Tibial nerve (tissue), 4 donors: ENCODE measurements at regions not wholly inside any gene's neighbourhood (a gene's known extent, or its start where the extent isn't known, plus 50 kb on each side); places are given as distances from the start of the nearest gene placed in this dataset.

Experiments
- DNase-seq, 2 donors: peaks; one replicate each; pipeline ENCODE4 v3.0.0-alpha.2; 2019; ENCODE audit warnings: low spot score in 2 of 2
- H3K27ac ChIP-seq, 4 donors: fragments of 200-600 bp; sonication (generic) in 3 of 4; one replicate each; pipeline ENCODE4 v1.5.1; 2017 to 2019; ENCODE audit warnings: mild to moderate bottlenecking in 1 of 4
- H3K27me3 ChIP-seq, 2 donors: fragments of 200-600 bp; sonication (generic) in 1 of 2; one replicate each; pipeline versions ENCODE4 v1.5.1 to v1.6.0; 2017 to 2019
- H3K36me3 ChIP-seq, 3 donors: fragments of 200-600 bp; sonication (generic); one replicate each; pipeline ENCODE4 v1.5.1; 2018 to 2019
- H3K4me1 ChIP-seq, 4 donors: fragments of 200-600 bp; sonication (generic) in 3 of 4; one replicate each; pipeline ENCODE4 v1.5.1; 2017 to 2019
- H3K4me3 ChIP-seq, 4 donors: fragments of 200-600 bp; sonication (generic) in 3 of 4; one replicate each; pipeline ENCODE4 v1.5.1; 2017 to 2019; ENCODE audit warnings: mild to moderate bottlenecking in 1 of 4, moderate library complexity in 1 of 4
- H3K9me3 ChIP-seq, 4 donors: fragments of 200-600 bp; sonication (generic) in 3 of 4; one replicate each; pipeline ENCODE4 v1.5.1; 2017 to 2019
- EP300 ChIP-seq, 2 donors: sonication (generic); formaldehyde crosslinking; IDR thresholded peaks; one replicate each; pipeline ENCODE4 v1.6.1; 2017; ENCODE audit warnings: antibody characterized with exemption in 2 of 2, mild to moderate bottlenecking in 1 of 2
- POLR2A ChIP-seq, 2 donors: fragments of 450-650 bp; IDR thresholded peaks; one replicate each; pipeline ENCODE4 v1.6.1; 2017; ENCODE audit warnings: antibody characterized with exemption in 2 of 2, mild to moderate bottlenecking in 2 of 2, moderate library complexity in 2 of 2
- WGBS, 2 donors: methylation state at CpG; one replicate each; pipeline ENCODE4 v1.1.5; 2018; 5-methylcytosine and 5-hydroxymethylcytosine counted together
- TF ChIP-seq, protein P1 (sequence below), 5 experiments: fragments of 200-600 bp in 3 of 5; fragments of 450-650 bp in 2 of 5; sonication (generic) in 3 of 5; IDR thresholded peaks; one replicate each; pipeline ENCODE4 v1.5.1; 2016 to 2019; ENCODE audit warnings: antibody characterized with exemption in 5 of 5, mild to moderate bottlenecking in 3 of 5, moderate library complexity in 2 of 5

DNA sequence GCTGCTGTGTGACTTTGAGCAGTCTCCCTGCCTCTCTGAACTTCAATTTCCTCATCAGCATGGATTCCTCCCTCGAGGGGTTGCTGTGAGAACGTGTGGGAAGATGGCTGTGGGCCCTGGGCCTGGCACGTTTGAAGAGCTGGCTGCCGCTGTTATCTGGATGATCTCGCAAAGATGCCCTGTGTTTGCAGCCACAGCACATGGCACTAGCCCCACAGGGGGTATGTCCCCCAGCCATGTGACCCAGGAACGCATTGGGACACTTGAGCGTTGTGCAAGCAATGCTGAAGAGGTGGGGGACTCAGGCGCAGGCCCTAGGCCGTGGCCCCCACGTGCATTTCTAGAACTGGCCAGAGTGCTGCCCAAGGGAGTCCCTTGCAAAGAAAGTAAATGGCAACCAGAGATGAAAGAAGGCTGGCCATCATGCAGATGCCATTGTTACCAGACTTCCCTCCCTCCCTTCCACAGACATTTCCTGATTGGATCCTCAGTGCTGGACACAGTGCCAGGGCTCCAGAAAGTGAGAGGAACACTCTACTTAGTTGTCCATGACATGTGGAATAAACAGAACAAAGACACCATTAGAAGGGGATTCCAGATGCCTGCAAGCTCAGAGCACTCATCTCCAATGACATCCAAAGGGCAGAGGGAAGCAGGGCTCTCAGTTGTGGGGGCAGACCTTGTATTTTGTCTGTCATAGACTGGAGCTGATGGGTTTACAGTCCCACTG lies 65.1 kb upstream of the NEURL1B start:
- Histone ChIP-seq H3K36me3 (no peaks in the 10 kb centered on the region), H3K4me3 (no peak overlapping the region), H3K4me1 (peaks cover 0 to 10% (median 0%) of the 10 kb centered on the region in 4 donors), H3K27ac (no peak overlapping the region), H3K27me3 (no peaks in the 10 kb centered on the region), H3K9me3 (no peaks in the 10 kb centered on the region)
- 66 to 73% methylated on average over 10 of the region's 10 CpGs for WGBS, 2 donors
- DNase-seq, result no peak
- TF ChIP-seq, protein P1, sequence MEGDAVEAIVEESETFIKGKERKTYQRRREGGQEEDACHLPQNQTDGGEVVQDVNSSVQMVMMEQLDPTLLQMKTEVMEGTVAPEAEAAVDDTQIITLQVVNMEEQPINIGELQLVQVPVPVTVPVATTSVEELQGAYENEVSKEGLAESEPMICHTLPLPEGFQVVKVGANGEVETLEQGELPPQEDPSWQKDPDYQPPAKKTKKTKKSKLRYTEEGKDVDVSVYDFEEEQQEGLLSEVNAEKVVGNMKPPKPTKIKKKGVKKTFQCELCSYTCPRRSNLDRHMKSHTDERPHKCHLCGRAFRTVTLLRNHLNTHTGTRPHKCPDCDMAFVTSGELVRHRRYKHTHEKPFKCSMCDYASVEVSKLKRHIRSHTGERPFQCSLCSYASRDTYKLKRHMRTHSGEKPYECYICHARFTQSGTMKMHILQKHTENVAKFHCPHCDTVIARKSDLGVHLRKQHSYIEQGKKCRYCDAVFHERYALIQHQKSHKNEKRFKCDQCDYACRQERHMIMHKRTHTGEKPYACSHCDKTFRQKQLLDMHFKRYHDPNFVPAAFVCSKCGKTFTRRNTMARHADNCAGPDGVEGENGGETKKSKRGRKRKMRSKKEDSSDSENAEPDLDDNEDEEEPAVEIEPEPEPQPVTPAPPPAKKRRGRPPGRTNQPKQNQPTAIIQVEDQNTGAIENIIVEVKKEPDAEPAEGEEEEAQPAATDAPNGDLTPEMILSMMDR (IDR thresholded peaks at IDR 0.05), result no peak

DNA sequence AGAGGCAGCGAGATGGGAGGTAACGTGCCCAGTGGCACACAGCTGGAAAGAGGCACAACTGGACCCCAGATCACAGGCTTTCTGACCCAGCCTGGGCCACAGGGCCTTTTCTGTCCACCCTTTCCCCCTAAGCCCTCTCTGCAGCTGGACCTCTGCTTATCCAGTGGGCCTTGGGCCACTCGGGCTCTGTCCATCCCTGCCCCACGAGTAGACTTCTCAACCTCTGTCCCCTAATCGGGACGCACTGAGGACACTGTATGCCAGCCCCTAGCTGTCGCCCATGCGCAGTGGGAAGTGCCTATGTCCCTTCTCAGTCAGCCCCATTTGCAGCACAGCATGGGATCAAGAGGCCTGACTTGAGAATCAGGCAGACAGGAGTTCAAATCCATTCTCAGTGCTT lies 65.6 kb upstream of the NEURL1B start:
- DNase-seq, result no peak
- Histone ChIP-seq H3K4me1 (peaks cover 0 to 10% (median 0%) of the 10 kb centered on the region in 4 donors), H3K27me3 (no peaks in the 10 kb centered on the region), H3K36me3 (no peaks in the 10 kb centered on the region), H3K27ac (peak overlapping the region in 1 of 4 donors; percentile 41), H3K9me3 (no peaks in the 10 kb centered on the region), H3K4me3 (no peak overlapping the region)
- WGBS, 2 donors, result 77 to 80% methylated on average over 7 to 8 of the region's 8 CpGs
- TF ChIP-seq POLR2A (IDR thresholded peaks at IDR 0.05), result no peak
- TF ChIP-seq EP300 (IDR thresholded peaks at IDR 0.05), result no peak
- TF ChIP-seq, protein P1 (IDR thresholded peaks at IDR 0.05), result no peak

DNA sequence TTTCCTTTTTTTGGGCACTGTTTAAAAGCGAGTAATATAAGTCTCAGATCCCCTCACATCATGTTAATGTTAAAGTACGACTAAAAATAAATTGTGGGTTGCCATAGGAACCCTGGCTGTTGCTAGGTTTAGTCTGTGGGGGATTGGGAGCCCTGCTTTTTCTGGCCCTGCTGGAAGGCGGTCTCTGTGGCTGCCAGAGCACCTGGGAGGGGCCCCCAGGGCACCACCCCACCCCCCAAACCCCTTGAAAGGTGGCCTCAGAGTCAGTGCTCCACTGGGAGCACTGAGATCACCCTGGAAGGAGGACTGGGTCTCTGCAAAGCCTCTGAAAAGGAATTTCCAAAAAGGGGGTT lies 66.2 kb upstream of the NEURL1B start:
- no peak for DNase-seq
- Histone ChIP-seq H3K27me3 (no peaks in the 10 kb centered on the region), H3K9me3 (no peaks in the 10 kb centered on the region), H3K36me3 (no peaks in the 10 kb centered on the region), H3K27ac (peak overlapping the region in 2 of 4 donors; percentile 40 to 41), H3K4me1 (peaks cover 0 to 10% (median 0%) of the 10 kb centered on the region in 4 donors), H3K4me3 (no peak overlapping the region)
- TF ChIP-seq, protein P1 (IDR thresholded peaks at IDR 0.05), result no peak
- TF ChIP-seq POLR2A (IDR thresholded peaks at IDR 0.05) (no peak), EP300 (IDR thresholded peaks at IDR 0.05) (no peak)
- 36 to 43% methylated on average over 3 of the region's 3 CpGs for WGBS, 2 donors

DNA sequence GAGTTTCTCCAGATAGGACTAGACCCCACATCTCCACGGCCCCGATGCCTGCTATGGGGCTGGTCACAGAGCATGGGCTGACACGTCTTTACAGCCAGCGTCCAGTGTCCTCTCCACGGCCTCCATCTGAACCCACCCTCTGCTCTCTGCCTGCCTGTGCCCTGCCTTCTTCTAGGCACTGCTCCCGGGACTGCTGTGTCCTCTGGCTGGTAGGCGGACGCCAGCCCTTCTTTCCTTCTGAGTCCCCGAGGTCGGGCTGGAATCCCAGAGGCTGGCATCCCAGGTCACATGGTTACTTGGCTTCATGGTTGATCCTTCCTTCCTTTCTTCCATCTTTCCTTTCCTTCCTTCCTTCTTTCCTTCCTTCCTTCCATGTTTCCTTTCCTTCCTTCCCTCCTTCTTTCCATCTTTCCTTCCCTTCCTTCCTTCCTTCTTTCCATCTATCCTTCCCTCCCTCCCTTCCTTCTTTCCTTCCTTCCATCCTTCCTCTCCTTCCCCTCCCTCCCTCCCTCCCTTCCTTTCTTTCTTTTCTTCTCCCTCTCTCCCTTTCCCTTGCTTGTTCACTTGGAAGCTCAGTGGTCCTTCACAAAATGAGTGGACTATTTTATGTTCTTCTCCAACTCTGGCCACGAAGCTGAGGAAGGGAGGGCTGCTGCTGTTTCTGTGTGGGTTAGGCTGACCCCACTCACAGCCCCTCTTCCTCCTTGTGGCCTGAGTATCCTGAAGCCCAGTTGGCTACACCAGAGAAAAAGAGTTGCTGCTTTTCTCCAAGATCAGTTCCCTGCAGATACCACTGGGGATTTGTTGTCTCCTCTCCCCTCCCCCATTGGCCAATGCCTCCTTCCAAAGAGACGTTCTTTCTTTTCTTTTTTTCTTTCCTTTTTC lies 66.8 kb upstream of the NEURL1B start:
- Histone ChIP-seq H3K36me3 (no peaks in the 10 kb centered on the region), H3K4me1 (peaks cover 0 to 10% (median 0%) of the 10 kb centered on the region in 4 donors), H3K27me3 (no peaks in the 10 kb centered on the region), H3K27ac (peak overlapping the region in 2 of 4 donors; percentile 40 to 41), H3K9me3 (no peaks in the 10 kb centered on the region), H3K4me3 (no peak overlapping the region)
- no peak for DNase-seq
- TF ChIP-seq POLR2A (IDR thresholded peaks at IDR 0.05) (no peak), EP300 (IDR thresholded peaks at IDR 0.05) (no peak)
- TF ChIP-seq, protein P1 (IDR thresholded peaks at IDR 0.05), result no peak
- WGBS, 2 donors, result 62 to 68% methylated on average over 12 of the region's 12 CpGs
